ENCODE measurements at regions not wholly inside any gene's neighbourhood (a gene's known extent, or its start where the extent isn't known, plus 50 kb on each side); places are given as distances from the start of the nearest gene placed in this dataset.
A peak's percentile ranks its signal among the peaks of the same experiment; 100 is the strongest.

GRCh38 chr7:46713868-46714596 is 793.0 kb upstream of the IGFBP3 start:
- peaks cover 0 to 15% of the 10 kb centered on the region in 2 donors for H3K4me1 ChIP-seq (replicated peaks in 1 of 2)
- WGBS, 4 donors, result 43 to 50% (median 48%) methylated on average over 4 of the region's 4 CpGs
- TF ChIP-seq POLR2A (IDR thresholded peaks at IDR 0.05) (no peak), CTCF (IDR thresholded peaks at IDR 0.05) (no peak)

GRCh38 chr7:46710927-46711326 is 789.9 kb upstream of the IGFBP3 start:
- H3K36me3 ChIP-seq (replicated peaks in 1 of 2), result no peaks in the 10 kb centered on the region
- H3K4me3 ChIP-seq, result no peak overlapping the region
- peaks cover 0 to 15% of the 10 kb centered on the region in 2 donors for H3K4me1 ChIP-seq (replicated peaks in 1 of 2)
- WGBS, 4 donors, result 5 to 26% (median 14%) methylated on average over 1 of the region's 1 CpG
- TF ChIP-seq CTCF (IDR thresholded peaks at IDR 0.05), result no peak
- no peak for TF ChIP-seq POLR2A (IDR thresholded peaks at IDR 0.05)
- H3K27ac ChIP-seq, result no peak overlapping the region
- intact Hi-C loops (cut with DNase I), result no loop called here
- no peaks in the 10 kb centered on the region for H3K9me3 ChIP-seq (replicated peaks in 1 of 3)
- H3K27me3 ChIP-seq, result no peaks in the 10 kb centered on the region
- no peak for DNase-seq

More at GRCh38 chr7:46713868-46714596, 793.0 kb upstream of the IGFBP3 start:
- peak; percentile 40 to 82 (median 69) for DNase-seq
- Histone ChIP-seq H3K36me3 (replicated peaks in 1 of 2) (no peaks in the 10 kb centered on the region), H3K4me3 (no peak overlapping the region), H3K27ac (no peak overlapping the region), H3K9me3 (replicated peaks in 1 of 3) (no peaks in the 10 kb centered on the region), H3K27me3 (no peaks in the 10 kb centered on the region)
- intact Hi-C loops (cut with DNase I), result no loop called here

GRCh38 chr7:46707973-46708372 is 786.9 kb upstream of the IGFBP3 start:
- H3K4me1 ChIP-seq (replicated peaks in 1 of 2), result peaks cover 0 to 8% of the 10 kb centered on the region in 2 donors
- H3K36me3 ChIP-seq (replicated peaks in 1 of 2), result no peaks in the 10 kb centered on the region
- no peak overlapping the region for H3K4me3 ChIP-seq
- no peak for DNase-seq
- no peaks in the 10 kb centered on the region for H3K9me3 ChIP-seq (replicated peaks in 1 of 3)
- no peak overlapping the region for H3K27ac ChIP-seq
- intact Hi-C loops (cut with DNase I), result no loop called here
- H3K27me3 ChIP-seq, result no peaks in the 10 kb centered on the region
- TF ChIP-seq CTCF (IDR thresholded peaks at IDR 0.05), result no peak
- TF ChIP-seq POLR2A (IDR thresholded peaks at IDR 0.05), result no peak

DNA sequence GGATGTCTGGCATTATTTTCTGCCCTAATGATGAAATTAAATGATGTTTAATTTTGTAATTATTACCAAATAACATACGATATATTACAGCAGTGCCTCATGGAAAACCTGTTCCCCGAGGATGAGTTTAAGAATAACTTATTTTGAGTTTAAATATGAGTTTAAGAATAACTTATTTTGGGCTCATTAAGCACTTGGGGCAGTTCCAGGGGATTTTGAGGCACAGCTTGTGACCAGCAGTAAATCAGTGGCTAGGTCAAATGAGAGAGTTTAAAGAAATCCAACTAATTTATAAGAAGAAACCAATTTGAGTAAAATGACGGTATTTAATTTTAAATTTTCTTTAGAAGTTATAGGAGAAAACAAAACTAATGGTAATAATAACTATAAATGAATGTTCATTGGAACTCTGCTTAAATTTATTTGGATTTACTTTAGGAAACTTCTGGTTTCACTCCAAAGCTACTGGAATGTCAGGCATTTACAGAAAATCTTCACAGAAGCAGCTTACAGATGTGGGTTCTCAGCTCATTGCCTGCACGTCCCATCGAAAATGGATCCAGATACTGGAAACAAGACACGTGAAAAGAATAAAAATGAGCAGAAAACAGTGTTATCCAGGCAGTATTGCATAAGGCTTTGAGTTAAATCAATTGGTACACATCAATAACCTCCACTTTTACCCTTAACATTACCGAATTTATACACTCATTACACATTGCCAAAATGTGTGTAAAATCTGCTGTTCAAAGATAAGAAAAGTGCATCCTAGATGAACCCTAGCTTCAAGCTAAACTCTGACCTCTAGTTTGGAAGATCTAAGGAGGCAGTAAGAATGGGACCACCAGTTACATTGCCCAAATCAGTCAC is 784.5 kb upstream of the IGFBP3 start:
- DNase-seq, result no peak
- H3K36me3 ChIP-seq (replicated peaks in 1 of 2), result no peaks in the 10 kb centered on the region
- peaks cover 0 to 2% of the 10 kb centered on the region in 2 donors for H3K4me1 ChIP-seq (replicated peaks in 1 of 2)
- intact Hi-C loops (cut with DNase I), result no loop called here
- WGBS, 4 donors, result 64 to 69% (median 68%) methylated on average over 7 of the region's 7 CpGs
- H3K27me3 ChIP-seq, result no peaks in the 10 kb centered on the region
- H3K4me3 ChIP-seq, result no peak overlapping the region
- no peak overlapping the region for H3K27ac ChIP-seq
- H3K9me3 ChIP-seq (replicated peaks in 1 of 3), result no peaks in the 10 kb centered on the region
- no peak for TF ChIP-seq POLR2A (IDR thresholded peaks at IDR 0.05)
- TF ChIP-seq CTCF (IDR thresholded peaks at IDR 0.05), result no peak

Measured in adrenal gland (tissue), 9 donors.